Fibroblast of gingiva (primary cell): ENCODE measurements at regions not wholly inside any gene's neighbourhood (a gene's known extent, or its start where the extent isn't known, plus 50 kb on each side); places are given as distances from the start of the nearest gene placed in this dataset.

Experiments
- DNase-seq: peaks from one replicate; pipeline ENCODE4 v3.0.0-alpha.2; 2011; ENCODE audit warnings: low read depth

GRCh38 chr4:175441256-175441655 is 370.8 kb downstream of the GPM6A start:
- no peak for DNase-seq

GRCh38 chr4:175443547-175443946 is 368.5 kb downstream of the GPM6A start:
- DNase-seq, result no peak

- no peak for DNase-seq
These were observed 367.6 kb downstream of the GPM6A start for GRCh38 chr4:175444512-175444911.

- no peak for DNase-seq
These were observed 365.0 kb downstream of the GPM6A start for GRCh38 chr4:175447016-175447415.

GRCh38 chr4:175450446-175450845 is 361.6 kb downstream of the GPM6A start:
- DNase-seq, result no peak

GRCh38 chr4:175451238-175451965 is 360.7 kb downstream of the GPM6A start:
- no peak for DNase-seq

GRCh38 chr4:175453456-175453855 is 358.6 kb downstream of the GPM6A start:
- no peak for DNase-seq

- no peak for DNase-seq
These were observed 355.9 kb downstream of the GPM6A start for GRCh38 chr4:175456131-175456530.

- no peak for DNase-seq
These were observed 354.1 kb downstream of the GPM6A start for GRCh38 chr4:175457956-175458355.

- DNase-seq, result no peak
These were observed 352.5 kb downstream of the GPM6A start for GRCh38 chr4:175459571-175459970.

- no peak for DNase-seq
These were observed 351.6 kb downstream of the GPM6A start for GRCh38 chr4:175460414-175460813.

- DNase-seq, result no peak
These were observed 342.6 kb downstream of the GPM6A start for GRCh38 chr4:175469514-175469913.

- DNase-seq, result no peak
These were observed 341.9 kb downstream of the GPM6A start for GRCh38 chr4:175470131-175470530.

- DNase-seq, result no peak
These were observed 331.7 kb downstream of the GPM6A start for GRCh38 chr4:175480404-175480803.

GRCh38 chr4:175499735-175500352 is 312.2 kb downstream of the GPM6A start:
- no peak for DNase-seq

GRCh38 chr4:175504318-175504717 is 307.7 kb downstream of the GPM6A start:
- no peak for DNase-seq

GRCh38 chr4:175509320-175509719 is 302.7 kb downstream of the GPM6A start:
- DNase-seq, result no peak

- no peak for DNase-seq
These were observed 300.2 kb downstream of the GPM6A start for GRCh38 chr4:175511861-175512260.

GRCh38 chr4:175514174-175514573 is 297.9 kb downstream of the GPM6A start:
- DNase-seq, result no peak

GRCh38 chr4:175530655-175531054 is 281.4 kb downstream of the GPM6A start:
- DNase-seq, result no peak

- peak; percentile 3 for DNase-seq
These were observed 280.5 kb downstream of the GPM6A start for GRCh38 chr4:175531405-175532091.

- peak; percentile 29 for DNase-seq
These were observed 275.1 kb downstream of the GPM6A start for GRCh38 chr4:175536852-175537453.

- no peak for DNase-seq
These were observed 272.6 kb downstream of the GPM6A start for GRCh38 chr4:175539498-175539897.
